GM18502 (cell line): ENCODE measurements at regions not wholly inside any gene's neighbourhood (a gene's known extent, or its start where the extent isn't known, plus 50 kb on each side); places are given as distances from the start of the nearest gene placed in this dataset.

Source experiments
- ATAC-seq: cut with Tn5 transposase; IDR thresholded peaks from one replicate; pipeline ENCODE4 v1.9.1; 2021; ENCODE audit warnings: mild to moderate bottlenecking; ENCODE audit not compliant: unreplicated experiment, poor library complexity

GRCh38 chr5:27341342-27341741, 303.0 kb upstream of the CDH9 start:
- no peak for ATAC-seq

DNA sequence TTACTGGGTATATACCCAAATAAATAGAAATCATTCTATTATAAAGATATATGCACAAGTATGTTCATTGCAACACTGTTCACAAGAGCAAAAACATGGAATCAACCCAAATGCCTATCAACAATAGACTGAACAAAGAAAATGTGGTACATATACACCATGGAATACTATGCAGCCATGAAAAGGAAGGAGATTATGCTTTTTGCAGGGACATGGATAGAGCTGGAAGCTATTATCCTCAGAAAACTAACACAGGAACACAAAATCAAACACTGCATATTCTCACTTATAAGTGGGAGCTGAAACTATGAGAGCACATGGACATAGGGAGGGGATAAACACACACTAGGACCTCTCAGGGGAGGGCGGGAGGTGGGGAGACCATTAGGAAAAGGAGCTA, 298.4 kb upstream of the CDH9 start:
- no peak for ATAC-seq

DNA sequence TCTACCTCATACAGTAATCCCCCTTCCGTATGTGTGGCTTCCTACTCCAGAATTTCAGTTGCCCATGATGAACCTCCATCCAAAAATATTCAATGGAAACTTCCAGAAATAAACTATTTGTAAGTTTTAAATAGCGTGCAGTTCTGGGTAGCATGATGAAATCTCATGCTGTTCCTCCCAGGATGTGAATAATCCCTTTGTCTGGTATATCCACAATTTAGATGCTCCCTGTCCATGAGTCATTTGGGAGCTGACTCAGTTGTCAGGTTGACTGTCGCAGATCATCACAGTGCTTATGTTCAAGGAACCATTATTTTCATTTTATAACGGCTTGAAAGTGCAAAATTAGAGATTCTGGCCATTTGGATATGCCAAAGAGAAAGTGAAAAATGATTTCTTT, 290.1 kb upstream of the CDH9 start:
- ATAC-seq, result no peak

DNA sequence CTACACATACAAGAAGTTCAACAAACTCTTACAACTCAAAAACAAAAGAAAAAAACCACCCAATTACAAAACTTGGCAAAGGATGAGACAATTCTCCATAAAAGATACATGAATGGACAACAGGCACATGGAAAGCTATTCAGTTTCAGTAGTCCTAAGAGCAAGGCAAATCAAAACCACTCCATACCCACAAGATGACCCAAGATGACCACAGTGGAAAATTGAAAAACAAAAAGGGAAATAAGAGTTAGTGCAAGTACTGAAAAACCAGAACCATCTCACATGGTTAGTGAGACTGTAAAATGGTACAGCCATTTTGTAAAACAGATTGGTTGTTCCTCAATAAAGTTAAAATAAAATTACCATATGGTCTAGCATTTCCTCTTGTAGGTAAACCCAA, 287.1 kb upstream of the CDH9 start:
- ATAC-seq, result no peak

- no peak for ATAC-seq
Measured at GRCh38 chr5:27318701-27319100, 280.3 kb upstream of the CDH9 start.

DNA sequence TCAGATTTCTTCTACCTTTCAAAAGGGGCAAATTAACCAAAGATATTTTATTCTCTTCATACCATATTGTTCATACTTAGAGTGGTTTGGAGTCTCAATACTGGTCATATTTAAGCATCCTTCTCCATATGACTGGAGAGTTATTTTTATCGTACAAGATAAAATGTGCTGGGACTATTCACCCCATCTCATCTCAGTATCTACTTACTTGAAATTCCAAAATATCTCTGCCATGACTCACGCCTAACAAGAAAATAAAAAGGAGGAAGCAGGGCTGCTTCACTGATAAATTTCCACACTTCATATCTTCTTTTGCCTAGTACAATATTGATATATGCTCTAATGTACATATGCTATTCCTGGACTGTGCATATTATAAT, 277.9 kb upstream of the CDH9 start:
- no peak for ATAC-seq

- ATAC-seq, result no peak
Measured at GRCh38 chr5:27315363-27316270, 277.2 kb upstream of the CDH9 start.

- no peak for ATAC-seq
Measured at GRCh38 chr5:27313549-27313948, 275.2 kb upstream of the CDH9 start.

GRCh38 chr5:27312291-27312893, 274.0 kb upstream of the CDH9 start:
- no peak for ATAC-seq

DNA sequence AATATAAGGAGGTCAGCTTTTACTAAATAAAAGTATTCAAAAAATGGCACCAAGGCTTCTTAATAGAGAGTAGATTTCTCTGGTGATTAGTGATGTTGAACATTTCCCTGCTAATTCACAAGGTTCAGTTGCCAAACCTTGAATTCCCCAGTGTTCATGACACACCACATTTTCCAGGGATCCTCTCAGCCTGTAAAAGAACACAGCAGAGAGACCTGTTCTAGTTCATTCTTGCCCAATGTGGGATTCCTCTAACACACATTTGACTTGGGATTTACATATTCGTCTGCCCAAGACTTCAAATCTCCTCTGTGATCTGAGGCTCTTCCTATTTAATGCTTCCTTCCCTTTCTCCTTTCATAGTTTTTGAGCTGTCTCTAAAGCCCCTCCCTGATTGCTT, 273.2 kb upstream of the CDH9 start:
- ATAC-seq, result no peak

GRCh38 chr5:27308153-27308552, 269.8 kb upstream of the CDH9 start:
- no peak for ATAC-seq

DNA sequence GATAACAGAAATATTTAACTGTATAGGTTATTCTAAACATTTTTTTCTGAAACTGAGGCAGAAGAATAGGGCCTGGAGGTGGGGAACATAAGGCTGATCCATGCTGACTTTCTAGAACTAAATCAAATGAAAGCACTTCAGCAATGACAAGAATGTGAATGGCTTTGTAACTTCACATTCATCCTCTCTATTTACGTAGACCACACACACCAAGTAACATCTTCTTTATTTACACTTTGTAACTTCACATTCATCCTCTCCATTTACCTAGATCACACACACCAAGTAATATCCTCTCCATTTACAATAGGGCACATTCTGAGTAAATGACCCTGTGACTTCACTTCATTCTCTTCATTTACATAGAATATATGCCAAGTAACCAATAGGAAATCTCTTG, 251.8 kb upstream of the CDH9 start:
- ATAC-seq, result no peak

DNA sequence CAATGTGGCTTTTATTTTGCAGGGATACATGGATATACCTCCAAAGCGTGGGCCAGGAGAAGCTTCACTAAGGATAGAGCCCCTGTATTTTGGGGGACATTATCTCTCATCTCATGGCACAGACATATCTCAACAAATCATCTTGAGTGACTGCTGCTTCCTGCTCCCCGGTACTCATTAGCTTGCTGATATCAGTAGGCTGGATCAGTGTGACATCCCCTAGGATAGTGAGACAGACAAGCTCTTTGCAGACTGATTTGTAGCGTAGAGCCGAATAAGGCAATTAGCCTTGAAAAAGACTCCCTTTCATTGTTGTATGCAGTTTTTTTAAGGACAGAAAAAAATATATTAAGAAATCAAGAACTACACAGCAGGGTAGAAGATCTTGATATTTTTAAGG, 237.7 kb upstream of the CDH9 start:
- no peak for ATAC-seq

DNA sequence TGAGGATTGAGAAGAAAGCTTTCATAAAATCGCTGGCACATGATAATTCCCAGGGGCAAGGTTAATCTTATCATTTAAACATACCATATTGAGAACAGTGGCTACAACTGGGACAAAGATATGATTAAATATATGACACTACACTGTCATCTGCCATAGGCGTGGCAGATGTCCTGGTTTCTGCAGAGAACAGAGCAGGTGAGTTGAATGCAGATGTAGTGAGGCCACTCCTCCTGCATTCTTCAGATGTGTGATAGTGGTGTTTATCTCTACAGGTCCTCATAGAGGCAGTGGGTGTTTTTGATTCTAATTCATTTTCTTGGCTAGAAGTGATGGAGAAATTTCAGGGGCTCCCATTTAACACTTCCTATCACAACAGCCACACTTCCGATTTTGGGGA, 237.0 kb upstream of the CDH9 start:
- ATAC-seq, result no peak

DNA sequence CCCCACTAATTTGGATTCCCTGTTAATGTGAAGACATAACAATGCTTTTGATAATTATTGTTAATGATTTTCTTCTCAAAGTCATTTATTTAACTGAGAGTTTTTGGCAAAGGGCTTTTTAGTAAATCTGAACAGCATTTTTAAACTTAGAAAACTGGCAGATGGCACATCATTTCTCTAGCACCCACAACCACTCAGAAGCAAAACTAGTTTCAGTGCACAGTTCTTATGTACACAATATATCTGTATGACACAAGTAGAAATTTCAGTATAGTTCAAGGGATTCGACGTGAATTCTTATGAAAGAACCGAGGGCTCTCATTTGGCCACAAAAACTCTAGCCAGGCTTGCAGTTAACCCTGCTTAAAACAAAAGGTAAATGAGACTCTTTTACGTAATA, 231.4 kb upstream of the CDH9 start:
- no peak for ATAC-seq

- no peak for ATAC-seq
Measured at GRCh38 chr5:27267209-27267824, 228.9 kb upstream of the CDH9 start.

DNA sequence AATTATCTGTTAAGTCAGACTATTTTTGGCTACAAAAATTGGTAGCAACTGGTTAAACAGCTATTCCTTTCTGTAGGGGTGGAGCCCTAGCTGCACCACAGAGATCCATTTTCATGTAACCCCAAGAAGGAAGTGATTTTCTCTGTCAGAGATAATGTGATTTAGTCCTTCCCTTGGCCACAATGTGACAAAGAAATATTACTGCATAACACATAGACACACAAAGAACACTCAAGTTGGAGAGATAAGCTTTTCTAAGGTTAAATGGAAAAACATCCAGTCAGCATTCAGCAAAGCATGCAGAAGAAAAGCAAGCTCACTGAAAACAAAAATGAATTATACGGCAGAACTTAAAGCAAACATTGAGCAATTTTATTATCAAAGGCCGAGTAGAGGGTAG, 227.8 kb upstream of the CDH9 start:
- no peak for ATAC-seq

- ATAC-seq, result no peak
Measured at GRCh38 chr5:27257696-27258095, 219.3 kb upstream of the CDH9 start.

DNA sequence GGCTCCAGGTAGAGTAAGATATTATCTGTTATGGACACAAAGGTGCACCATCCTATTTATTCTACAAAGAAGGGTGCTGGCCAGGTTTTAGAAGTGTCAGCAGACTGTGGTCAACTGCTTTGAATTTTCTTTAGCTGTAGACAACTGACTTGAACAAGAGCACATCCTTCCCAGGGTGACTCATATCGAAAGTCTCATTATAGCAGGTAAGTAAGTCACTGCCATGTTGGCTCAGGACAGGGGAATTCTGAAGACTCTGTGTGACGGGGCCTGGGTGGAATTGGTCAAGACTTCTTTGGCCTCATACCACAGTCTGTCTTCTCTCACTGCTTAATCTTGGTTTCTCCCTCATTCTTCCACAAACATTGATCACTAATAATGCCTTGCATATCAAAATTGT, 214.5 kb upstream of the CDH9 start:
- no peak for ATAC-seq

GRCh38 chr5:27242258-27242626, 203.9 kb upstream of the CDH9 start:
- no peak for ATAC-seq

DNA sequence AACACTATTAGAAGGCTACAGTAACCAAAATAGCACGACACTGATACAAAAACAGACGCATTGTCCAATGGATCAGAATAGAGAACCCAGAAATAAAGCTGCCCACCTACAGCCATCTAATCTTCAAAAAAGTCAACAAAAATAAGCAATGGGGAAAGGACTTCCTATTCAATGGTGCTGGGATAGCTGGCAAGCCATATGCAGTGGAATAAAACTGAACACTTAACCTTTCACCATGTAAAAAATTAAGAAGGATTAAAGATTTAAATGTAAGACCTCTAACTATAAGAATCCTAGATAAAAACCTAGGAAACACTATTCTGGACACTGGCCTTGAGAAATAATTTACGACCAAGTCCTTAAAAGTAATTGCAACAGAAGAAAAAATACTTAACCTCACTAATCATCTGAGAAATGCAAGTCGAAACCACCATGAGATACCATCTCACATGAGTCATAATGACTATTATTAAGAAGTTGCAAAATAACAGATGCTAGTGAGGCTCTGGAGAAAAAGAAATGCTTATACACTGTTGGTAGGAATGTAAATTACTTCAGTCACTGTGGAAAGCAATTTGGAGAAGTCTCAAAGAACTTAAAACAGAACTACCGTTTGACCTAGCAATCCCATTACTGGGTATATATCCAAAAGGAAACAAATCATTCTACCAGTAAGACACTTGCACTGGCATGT, 203.3 kb upstream of the CDH9 start:
- no peak for ATAC-seq
